Stimulated activated CD4-positive, alpha-beta T cell treated with anti-CD3 and anti-CD28 coated beads, Interleukin-2, amount 100 ng/mL, for 48 hours (primary cell): ENCODE measurements at regions not wholly inside any gene's neighbourhood (a gene's known extent, or its start where the extent isn't known, plus 50 kb on each side); places are given as distances from the start of the nearest gene placed in this dataset.

ENCODE experiments used
- DNase-seq, 2 donors: peaks; one replicate each; pipeline ENCODE4 v3.0.0-alpha.2; 2020

DNA sequence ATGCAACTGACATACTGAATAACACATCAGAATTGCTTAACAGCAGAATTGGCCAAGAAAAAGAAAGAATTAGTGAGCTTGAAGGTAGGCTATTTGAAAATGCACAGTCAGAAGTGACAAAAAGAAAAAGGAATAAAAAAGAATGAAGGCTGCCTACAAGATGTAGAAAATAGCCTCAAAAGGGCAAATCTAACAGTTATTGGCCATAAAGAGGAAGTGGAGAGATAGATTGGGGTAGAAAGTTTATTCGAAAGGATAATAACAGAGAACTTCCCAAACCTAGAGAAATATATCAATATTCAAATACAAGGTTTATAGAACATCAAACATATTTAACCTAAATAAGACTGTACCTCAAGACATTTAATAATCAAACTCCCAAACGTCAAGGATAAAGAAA lies 67.5 kb downstream of the ATP6V1G3 start:
- no peak for DNase-seq

DNA sequence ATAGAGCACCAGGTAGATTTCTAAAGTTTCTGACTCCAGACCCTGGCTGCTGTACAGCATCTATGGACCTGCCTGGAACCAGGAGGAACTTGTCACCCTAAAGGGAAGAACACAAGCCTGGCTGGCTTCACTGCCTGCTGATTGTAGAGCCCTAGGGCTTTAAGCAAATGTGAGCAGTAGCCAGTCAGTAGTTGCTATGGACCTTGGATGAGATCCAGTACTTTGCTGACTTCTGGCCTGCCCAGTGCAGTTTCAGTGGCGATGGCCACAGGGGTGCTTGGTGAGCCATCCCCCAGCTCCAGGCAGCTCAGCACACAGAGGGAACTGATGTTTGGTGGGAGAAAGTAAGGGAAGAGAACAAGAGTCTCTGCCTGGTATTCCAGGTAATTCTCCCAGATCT lies 68.4 kb downstream of the ATP6V1G3 start:
- DNase-seq, result no peak

DNA sequence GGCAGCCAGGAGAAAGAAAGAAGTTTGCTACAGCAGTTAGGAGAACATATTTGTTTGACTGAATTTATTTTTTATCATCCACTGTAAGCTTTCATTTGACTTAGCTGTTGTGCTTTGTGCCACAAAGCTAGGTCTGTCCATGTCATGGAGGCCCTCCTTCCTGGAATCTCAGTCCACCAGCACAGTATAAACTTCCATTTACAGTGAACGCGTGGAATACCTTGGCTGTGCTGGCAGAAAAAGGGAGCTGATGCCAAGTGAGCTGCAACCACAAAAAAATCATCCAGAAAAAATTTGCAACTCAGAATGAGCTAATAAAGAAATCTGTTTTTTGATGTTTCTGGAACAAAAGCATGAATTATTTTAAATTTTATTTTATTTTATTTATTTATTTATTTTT lies 72.6 kb downstream of the ATP6V1G3 start:
- no peak for DNase-seq

DNA sequence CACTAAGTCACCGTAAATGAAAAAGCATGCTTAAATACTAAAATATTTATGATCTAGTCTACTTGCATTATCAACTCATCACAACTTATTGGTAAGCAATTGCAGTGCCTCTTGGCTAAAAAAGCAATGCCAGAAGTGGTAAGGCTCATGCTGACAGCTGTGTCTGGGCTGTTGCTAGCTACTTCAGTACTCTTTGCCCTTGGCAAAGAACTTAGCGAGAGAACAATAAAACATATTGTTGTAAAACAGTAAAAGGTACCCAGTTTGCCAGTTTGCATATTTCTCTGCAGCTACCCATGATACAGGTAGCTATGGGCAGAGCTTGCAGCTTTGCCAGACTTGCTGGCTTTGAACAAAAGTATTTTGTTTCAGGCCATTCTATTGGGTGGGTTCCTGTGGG lies 73.1 kb downstream of the ATP6V1G3 start:
- DNase-seq, result no peak

DNA sequence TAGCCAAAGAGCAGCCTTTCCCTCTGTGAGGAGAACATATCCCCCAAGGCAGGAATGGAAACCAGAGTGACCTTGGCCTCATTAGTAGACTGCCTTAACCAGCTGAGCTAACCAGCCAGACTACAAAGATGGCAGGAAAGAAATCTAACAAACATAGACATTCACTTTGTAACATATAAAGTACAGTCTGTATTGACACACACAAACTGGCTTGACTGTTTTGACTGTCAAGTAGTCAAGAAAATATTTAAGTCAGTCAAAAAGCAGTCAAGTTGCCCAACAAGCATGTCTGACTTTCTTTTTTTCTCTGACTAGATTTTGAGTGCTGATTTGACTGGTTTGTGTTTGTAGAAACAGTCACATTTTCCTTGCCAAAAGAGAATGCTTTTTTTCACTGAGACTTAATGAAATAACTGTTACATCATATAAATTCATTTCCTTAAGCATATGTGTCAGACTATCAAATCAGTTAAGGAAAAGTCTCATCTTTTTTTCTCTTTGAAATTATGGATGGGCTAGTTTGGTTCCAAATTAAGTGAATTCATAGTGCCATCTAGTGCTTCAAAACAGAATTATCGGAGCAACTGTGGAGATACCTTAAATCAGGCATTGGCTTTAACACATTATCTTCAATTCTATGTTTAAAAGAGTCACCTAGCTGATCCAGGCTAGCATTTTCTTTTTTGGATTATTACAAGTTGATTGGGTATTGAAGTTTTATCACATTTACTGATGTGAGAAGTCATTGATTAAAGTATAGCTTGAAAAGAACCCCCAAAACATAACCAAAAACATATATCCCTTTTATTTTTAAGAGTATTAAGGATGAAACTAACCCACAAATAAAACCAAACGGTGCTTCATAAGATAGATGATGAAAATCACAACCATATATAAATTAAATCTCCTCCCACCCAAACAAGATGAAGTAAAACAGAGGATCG lies 75.0 kb downstream of the ATP6V1G3 start:
- DNase-seq, result no peak

DNA sequence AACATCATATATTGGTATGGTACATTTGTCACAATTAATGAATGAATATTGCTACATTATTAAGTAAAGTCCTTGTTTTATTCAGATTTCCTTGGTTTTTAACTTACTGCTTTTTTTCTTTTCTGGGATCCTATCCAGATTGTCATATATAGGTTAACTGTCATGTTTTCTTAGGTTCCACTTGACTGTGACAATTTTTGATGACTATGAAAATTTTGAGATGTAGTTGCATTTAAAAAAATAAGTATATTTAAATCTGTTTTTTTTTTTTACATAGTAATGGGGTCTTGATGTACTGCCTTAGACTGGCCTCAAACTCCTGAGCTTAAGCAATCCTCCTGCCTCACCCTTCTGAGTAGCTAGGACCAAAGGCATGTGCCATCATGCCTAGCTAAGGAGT lies 76.8 kb downstream of the ATP6V1G3 start:
- no peak for DNase-seq

GRCh38 chr1:198462365-198463019 lies 78.0 kb downstream of the ATP6V1G3 start:
- DNase-seq, result peak in 1 of 2 donors; percentile 4

- no peak for DNase-seq
Observed at GRCh38 chr1:198455966-198456365, 84.5 kb downstream of the ATP6V1G3 start.

DNA sequence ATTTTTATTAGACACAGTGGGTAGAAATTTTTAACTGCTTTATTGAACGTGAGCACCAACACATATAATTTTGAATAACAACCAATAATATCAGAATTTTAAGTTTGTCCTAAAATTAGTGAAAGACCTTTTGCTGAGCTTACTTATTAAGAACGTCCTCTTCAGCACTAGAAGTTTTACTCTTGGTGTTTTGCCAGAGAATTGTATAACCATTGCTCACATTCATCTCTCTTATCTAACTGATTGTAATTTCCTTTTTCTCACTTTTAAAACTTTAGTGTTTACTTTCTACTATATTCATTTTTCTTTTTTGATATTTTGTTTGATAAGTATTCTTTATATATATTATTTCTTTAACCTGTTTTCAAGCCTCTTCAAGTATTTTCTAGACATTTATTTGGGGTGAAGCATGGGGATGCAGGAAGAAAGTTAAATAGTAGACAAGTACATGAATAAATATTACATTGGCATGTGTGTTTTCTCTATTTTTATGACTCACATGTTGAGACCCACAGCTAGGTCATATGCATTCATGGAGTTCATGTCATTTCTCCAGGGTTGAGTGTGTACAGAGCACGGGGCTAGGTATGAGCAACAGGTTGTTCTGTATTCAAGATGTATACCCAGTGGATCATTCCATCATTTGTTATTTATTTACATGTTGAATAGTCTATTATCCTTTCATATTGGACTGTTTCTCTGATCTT lies 90.6 kb downstream of the ATP6V1G3 start:
- DNase-seq, result no peak

- no peak for DNase-seq
Observed at GRCh38 chr1:198449261-198449660, 91.2 kb downstream of the ATP6V1G3 start.

GRCh38 chr1:198447468-198447867 lies 93.0 kb downstream of the ATP6V1G3 start:
- no peak for DNase-seq

DNA sequence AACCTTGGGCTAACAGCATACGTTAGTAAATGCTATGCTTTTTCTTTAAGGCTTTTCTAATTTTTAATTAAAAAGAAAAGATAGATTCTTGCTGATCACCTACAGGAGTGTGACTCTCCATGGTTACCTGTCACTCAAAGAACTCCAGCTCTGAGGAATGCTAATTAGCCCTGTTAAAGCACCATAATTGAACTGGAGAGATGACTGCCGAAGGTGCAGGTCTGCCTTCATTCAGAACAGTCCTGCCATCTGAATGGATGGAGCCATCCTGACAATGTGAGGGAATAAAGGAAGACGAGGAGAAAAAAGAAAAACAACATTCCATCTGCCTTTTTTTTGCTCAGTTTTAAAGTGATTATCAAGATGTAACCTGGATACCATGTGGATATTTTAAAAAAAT lies 94.6 kb downstream of the ATP6V1G3 start:
- no peak for DNase-seq

DNA sequence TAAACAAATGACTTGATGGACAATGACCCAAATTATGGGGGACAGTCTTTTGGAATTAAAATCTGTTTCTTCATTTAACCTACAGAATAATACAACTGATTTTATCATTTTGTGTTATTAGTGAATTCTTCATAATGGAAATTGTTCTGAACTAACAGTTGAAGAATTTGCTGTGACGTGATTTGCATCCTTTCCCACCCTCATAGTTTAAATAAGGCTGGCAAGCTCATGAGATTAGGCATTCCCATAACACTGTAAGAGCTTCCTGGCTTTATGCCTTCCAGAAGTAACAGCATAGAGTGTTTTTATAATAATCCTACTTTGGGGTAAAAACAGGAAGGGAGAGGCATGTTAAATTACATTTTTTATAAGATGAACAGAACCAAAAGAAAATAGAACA lies 95.7 kb downstream of the ATP6V1G3 start:
- DNase-seq, result no peak

DNA sequence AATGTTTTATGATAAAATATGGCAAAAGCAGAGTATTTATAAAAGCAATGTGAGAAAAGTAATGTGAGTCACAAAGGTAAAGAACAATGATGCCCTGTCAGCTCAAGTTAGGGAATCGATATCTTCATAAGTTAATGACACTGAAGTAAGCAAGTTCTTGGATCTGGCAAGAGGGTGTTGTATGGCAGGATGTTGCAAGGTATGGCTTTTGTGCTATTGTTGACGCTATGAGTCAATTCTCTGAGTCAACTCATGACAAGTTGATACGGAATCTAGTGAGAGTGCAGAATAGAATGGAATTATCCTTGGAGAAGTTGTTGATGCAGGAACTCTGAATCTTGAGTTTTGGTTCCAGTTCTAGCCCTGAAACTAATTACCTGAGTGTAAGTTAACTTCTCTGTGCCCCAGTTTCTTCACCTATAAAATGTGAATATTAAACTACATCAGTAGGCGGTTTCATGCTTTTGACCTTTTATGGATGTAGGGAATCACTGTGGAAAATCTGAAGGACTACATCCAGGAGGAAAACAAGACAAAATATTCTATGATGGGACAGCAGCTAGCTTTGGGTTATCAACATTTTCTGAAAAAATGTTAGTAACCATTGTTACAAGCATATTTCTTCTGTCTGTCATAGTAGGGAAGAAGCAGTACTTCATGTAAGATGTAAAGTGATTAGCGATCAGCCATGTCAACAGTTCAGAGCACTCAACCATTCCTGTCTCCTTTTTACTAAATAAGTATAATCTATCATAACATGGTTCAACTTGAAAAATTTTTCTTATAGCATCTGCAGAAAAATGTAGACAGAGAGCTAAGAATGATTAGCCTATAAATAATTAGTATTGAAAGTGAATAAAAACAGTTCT lies 96.9 kb downstream of the ATP6V1G3 start:
- no peak for DNase-seq

GRCh38 chr1:198440842-198441241 lies 99.6 kb downstream of the ATP6V1G3 start:
- DNase-seq, result no peak

DNA sequence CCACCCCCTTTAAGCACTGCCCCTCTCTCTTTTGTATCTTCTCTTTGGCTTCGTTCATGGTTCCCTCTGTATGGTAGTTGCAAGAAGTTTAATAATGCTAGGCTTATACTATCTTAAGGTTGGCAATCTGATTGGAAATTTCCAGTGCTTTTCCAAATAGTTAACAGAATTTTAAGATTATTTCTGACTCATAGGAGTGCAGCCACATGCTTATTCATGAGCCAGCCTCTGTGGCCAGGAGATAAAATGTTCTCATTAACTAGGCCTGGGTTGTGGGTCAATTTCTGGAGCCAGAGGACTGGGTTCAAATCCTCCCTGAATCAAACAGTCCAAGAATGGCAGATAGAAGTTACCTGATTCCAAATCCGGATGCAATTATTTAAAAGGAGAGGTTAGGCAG lies 103.1 kb downstream of the ATP6V1G3 start:
- no peak for DNase-seq

DNA sequence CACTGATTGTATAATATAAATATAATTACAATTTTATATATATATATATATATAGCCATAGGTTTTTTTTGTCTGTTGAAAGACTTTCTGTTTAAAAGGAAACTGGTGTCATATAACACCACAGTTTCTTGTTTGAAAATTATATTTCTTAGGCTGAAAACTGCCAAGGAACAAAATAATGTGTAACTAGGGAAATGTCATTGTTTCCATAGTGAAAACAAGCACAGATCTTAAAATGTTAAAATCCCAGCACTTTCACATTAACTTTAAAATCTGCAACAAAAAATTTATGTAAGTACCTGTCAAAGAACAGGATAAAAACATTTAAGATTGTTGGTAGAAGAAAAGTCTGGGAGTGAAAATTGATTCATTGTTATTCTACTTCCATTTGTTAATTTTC lies 104.2 kb downstream of the ATP6V1G3 start:
- DNase-seq, result no peak

DNA sequence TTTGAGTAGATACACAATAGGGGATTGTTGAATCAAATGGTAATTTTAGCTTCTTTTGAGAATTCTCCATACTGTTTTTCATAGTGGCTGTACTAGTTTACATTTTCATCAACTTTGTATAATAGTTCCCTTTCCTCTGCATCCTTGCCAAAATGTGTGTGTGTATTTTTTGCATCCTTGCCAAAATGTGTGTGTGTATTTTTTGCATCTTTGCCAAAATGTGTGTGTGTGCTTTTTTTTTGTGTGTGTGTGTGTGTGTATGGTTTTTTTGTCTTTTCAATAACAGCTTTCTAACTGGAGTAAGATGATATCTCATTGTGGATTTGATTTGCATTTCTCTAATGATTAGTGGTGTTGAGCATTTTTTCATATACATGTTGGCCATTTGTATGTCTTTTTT lies 105.4 kb downstream of the ATP6V1G3 start:
- DNase-seq, result no peak

DNA sequence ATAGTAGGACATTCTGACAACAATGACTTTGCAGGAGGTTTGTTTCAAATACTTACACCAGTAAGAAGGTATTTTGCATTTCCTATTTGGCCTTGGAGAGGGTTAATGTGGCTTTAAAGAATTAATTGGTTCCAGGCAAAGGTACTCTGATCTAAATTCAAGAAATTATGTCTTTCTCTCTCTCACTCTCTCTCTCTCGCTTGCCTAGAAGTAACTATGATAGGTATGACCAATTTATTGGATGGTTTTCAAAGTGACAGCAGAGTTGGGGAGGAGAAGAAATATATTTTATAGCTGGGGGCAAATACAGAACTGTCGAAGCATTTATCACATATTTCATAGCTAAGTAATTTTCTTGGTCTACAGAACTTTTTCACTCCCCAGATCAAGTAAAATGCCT lies 116.0 kb downstream of the ATP6V1G3 start:
- no peak for DNase-seq

DNA sequence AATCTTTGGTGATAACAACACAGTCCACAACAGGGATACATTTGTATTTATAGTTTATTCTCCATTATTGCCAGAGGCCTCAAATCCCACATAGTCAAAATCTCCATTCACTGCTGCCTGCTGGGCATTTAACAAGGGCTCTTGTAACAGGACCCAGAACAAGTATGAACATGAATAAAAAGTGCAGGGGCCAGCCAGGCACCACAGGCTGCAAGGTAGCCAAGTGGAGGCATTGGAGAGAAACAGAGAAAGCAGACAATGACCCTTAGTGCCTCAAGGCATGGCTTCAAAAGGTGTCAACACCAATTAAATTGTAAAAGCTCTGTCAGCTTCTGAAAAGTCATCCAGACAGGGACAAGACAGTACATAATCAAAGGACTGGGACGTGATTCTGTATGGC lies 116.8 kb downstream of the ATP6V1G3 start:
- DNase-seq, result no peak

GRCh38 chr1:198417039-198417438 lies 123.4 kb downstream of the ATP6V1G3 start:
- DNase-seq, result no peak

- DNase-seq, result no peak
Observed at GRCh38 chr1:198416296-198416695, 124.2 kb downstream of the ATP6V1G3 start.

DNA sequence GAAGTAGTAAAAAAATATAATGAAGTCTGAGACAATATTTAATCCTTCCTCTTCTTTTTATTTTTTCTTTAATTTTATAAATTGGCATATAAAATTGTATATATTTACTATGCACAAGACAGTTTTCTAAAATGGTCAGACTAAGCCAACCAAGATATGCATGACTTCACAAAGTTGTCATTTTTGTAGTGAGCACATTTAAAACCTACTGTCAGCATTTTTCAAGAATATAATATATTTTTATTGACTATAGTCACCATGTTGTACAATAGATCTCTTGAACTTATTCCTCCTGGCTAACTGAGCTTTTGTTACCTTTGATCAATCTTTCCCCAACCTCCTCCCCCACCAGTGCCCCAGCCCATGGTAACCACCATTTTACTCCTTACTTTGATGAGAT lies 129.2 kb downstream of the ATP6V1G3 start:
- no peak for DNase-seq
